Activated naive CD8-positive, alpha-beta T cell (primary cell): ENCODE measurements at regions not wholly inside any gene's neighbourhood (a gene's known extent, or its start where the extent isn't known, plus 50 kb on each side); places are given as distances from the start of the nearest gene placed in this dataset.

Experiments used
- H3K27ac Mint-ChIP-seq: one replicate; pipeline ENCODE4 v1.8.0; 2021; ENCODE audit warnings: mixed read lengths
- H3K27me3 Mint-ChIP-seq: one replicate; pipeline ENCODE4 v1.8.0; 2021; ENCODE audit warnings: mixed read lengths
- H3K36me3 Mint-ChIP-seq: one replicate; pipeline ENCODE4 v1.8.0; 2021; ENCODE audit warnings: mixed read lengths
- H3K4me1 Mint-ChIP-seq: one replicate; pipeline ENCODE4 v1.8.0; 2021; ENCODE audit warnings: low read depth, mixed read lengths
- H3K4me3 Mint-ChIP-seq: one replicate; pipeline ENCODE4 v1.8.0; 2021; ENCODE audit warnings: mild to moderate bottlenecking, mixed read lengths
- H3K9me3 Mint-ChIP-seq: one replicate; pipeline ENCODE4 v1.8.0; 2021; ENCODE audit warnings: low read depth, mixed read lengths

GRCh38 chr16:63496282-63496681, 1460.0 kb upstream of the CDH8 start:
- no peaks in the 10 kb centered on the region for H3K27me3 Mint-ChIP-seq
- H3K27ac Mint-ChIP-seq: no peak overlapping the region
- H3K4me3 Mint-ChIP-seq: no peak overlapping the region
- no peaks in the 10 kb centered on the region for H3K4me1 Mint-ChIP-seq
- H3K9me3 Mint-ChIP-seq: peaks cover 13% of the 10 kb centered on the region
- H3K36me3 Mint-ChIP-seq: no peaks in the 10 kb centered on the region

DNA sequence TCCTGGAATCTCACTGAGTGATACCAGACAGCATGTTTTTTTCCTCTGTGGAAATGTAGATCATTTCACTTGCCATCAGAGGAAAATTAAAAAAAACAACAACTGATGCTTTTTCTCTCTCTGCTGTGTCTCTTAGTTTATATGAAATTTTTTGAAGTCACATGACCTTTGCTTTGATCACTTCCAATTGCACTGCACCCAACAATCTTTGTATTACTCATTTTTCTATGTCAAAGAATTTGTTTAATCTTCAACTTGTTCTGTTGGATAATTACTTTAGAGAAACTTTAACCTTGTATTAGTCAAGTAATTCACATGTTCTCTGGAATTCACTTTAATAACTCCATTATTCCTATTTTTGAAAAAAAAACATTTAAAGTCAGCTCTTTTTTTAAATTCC, 1452.7 kb upstream of the CDH8 start:
- Mint-ChIP-seq H3K27me3 (no peaks in the 10 kb centered on the region), H3K27ac (no peak overlapping the region), H3K9me3 (peaks cover 25% of the 10 kb centered on the region), H3K4me1 (no peaks in the 10 kb centered on the region), H3K36me3 (no peaks in the 10 kb centered on the region), H3K4me3 (no peak overlapping the region)

DNA sequence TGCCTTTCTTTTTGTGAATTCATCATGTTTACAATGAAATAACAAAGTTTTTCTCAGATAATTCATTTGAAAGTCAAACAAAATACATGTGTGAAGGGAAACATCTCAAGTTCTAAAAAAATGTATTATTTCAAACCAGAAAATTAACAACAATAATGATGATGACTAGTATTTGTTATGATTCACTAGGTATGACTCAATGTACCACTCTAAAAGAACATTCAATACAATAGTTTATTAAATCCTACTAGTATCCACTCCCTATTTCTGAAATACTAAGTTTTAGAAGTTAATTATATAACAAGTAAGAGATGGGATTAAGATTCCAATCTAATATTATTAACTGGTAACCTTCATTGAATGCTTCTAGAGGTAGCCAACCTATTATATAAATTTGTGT, 1444.8 kb upstream of the CDH8 start:
- H3K27ac Mint-ChIP-seq: no peak overlapping the region
- H3K4me1 Mint-ChIP-seq: no peaks in the 10 kb centered on the region
- no peaks in the 10 kb centered on the region for H3K27me3 Mint-ChIP-seq
- no peaks in the 10 kb centered on the region for H3K36me3 Mint-ChIP-seq
- no peak overlapping the region for H3K4me3 Mint-ChIP-seq
- H3K9me3 Mint-ChIP-seq: peaks cover 14% of the 10 kb centered on the region

GRCh38 chr16:63473725-63474124, 1437.5 kb upstream of the CDH8 start:
- Mint-ChIP-seq H3K27me3 (no peaks in the 10 kb centered on the region), H3K4me3 (no peak overlapping the region), H3K36me3 (no peaks in the 10 kb centered on the region), H3K4me1 (no peaks in the 10 kb centered on the region), H3K9me3 (peaks cover 27% of the 10 kb centered on the region), H3K27ac (no peak overlapping the region)

DNA sequence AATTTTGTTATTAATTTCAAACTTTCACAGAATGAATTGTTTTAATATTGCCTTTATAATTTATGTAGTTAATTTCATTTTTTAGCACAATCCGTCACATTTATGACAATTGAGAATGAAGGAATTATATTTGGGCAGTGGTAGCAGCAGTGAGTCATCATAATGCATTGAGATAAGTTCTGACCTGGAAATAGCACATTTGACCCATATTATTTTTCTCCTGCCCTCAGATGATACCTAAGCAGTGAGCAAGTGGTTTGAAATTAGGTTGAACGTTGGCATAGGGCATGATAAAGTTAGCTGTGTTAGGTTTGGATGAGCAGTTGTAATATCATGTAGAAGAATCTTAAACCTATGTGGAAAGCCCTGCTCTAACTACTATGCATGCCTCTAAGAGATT, 1431.3 kb upstream of the CDH8 start:
- Mint-ChIP-seq H3K27me3 (no peaks in the 10 kb centered on the region), H3K27ac (no peak overlapping the region)

DNA sequence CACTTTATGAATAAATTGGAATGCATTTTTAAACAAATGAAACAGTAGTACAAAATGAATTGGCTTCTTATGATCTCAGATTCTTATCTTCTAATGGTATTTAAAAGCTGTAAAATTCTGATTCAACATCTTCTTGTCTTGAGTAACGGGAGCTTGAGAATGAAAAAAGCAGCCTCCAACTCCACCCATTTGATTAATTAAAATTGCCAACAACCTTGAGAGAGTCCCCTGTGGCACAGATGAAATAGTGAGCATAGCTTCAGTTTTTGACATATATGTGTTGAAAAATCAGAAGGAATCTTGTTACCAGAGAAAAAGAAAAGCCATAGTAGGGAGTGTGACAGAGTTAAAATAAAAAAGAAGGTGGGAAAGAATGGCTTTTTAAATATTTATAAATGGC, 1426.1 kb upstream of the CDH8 start:
- peaks cover 28% of the 10 kb centered on the region for H3K9me3 Mint-ChIP-seq

More for the DNA sequence above, 1431.3 kb upstream of the CDH8 start:
- Mint-ChIP-seq H3K4me3 (no peak overlapping the region), H3K9me3 (peaks cover 25% of the 10 kb centered on the region), H3K4me1 (no peaks in the 10 kb centered on the region), H3K36me3 (no peaks in the 10 kb centered on the region)

GRCh38 chr16:63461248-63461841, 1425.1 kb upstream of the CDH8 start:
- no peak overlapping the region for H3K4me3 Mint-ChIP-seq
- no peaks in the 10 kb centered on the region for H3K36me3 Mint-ChIP-seq
- H3K9me3 Mint-ChIP-seq: peaks cover 33% of the 10 kb centered on the region
- H3K27ac Mint-ChIP-seq: no peak overlapping the region
- no peaks in the 10 kb centered on the region for H3K4me1 Mint-ChIP-seq
- no peaks in the 10 kb centered on the region for H3K27me3 Mint-ChIP-seq

More for the DNA sequence above, 1426.1 kb upstream of the CDH8 start:
- H3K4me3 Mint-ChIP-seq: no peak overlapping the region
- H3K27ac Mint-ChIP-seq: no peak overlapping the region
- H3K4me1 Mint-ChIP-seq: no peaks in the 10 kb centered on the region
- H3K36me3 Mint-ChIP-seq: no peaks in the 10 kb centered on the region
- no peaks in the 10 kb centered on the region for H3K27me3 Mint-ChIP-seq

DNA sequence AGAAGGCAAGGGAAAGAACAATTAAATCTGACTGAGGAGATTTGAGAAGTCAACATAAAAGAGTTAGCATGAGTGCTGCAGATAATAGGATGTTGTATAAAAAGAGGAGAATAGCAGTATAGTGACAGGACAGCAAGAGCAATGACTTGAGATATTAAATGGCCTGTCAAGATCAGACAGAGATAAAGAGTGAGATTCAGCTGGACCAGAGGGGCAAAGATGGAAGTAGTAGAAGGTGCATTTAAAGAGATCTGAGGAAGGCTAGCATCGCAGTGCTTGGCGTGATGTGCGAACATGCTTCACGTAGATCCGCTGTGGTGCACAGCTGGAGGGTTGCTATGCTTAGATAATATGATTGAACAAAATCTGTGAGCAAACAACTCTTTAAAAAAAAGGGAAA, 1422.6 kb upstream of the CDH8 start:
- no peak overlapping the region for H3K4me3 Mint-ChIP-seq
- no peaks in the 10 kb centered on the region for H3K4me1 Mint-ChIP-seq
- H3K36me3 Mint-ChIP-seq: no peaks in the 10 kb centered on the region
- no peak overlapping the region for H3K27ac Mint-ChIP-seq
- no peaks in the 10 kb centered on the region for H3K27me3 Mint-ChIP-seq
- H3K9me3 Mint-ChIP-seq: peaks cover 31% of the 10 kb centered on the region

GRCh38 chr16:63457869-63458268, 1421.6 kb upstream of the CDH8 start:
- Mint-ChIP-seq H3K9me3 (peaks cover 28% of the 10 kb centered on the region), H3K27ac (no peak overlapping the region), H3K36me3 (no peaks in the 10 kb centered on the region), H3K27me3 (no peaks in the 10 kb centered on the region), H3K4me3 (no peak overlapping the region), H3K4me1 (no peaks in the 10 kb centered on the region)

GRCh38 chr16:63453261-63453660, 1417.0 kb upstream of the CDH8 start:
- no peak overlapping the region for H3K27ac Mint-ChIP-seq
- H3K9me3 Mint-ChIP-seq: peaks cover 20% of the 10 kb centered on the region
- no peak overlapping the region for H3K4me3 Mint-ChIP-seq
- no peaks in the 10 kb centered on the region for H3K4me1 Mint-ChIP-seq
- no peaks in the 10 kb centered on the region for H3K27me3 Mint-ChIP-seq
- H3K36me3 Mint-ChIP-seq: no peaks in the 10 kb centered on the region

DNA sequence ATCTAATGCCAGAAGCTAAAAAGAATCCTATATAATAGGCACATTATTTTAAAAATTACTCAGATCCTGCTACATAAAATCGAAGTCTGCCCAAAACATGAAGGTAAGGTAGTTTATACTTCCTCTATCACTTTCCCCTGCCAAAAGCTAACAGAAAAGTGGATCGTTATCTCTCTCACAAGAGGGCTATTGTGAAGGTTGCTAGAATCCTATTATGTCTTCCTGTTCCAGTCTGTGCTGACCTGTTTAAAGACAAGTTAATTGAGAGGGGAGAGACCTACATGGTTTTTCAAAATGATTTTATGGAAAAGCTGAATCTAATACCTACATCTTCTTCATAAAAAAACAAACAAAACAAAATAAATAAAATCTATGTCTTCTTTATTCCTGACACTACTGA, 1410.9 kb upstream of the CDH8 start:
- peaks cover 20% of the 10 kb centered on the region for H3K9me3 Mint-ChIP-seq
- no peak overlapping the region for H3K27ac Mint-ChIP-seq
- H3K4me3 Mint-ChIP-seq: no peak overlapping the region
- no peaks in the 10 kb centered on the region for H3K27me3 Mint-ChIP-seq
- H3K4me1 Mint-ChIP-seq: no peaks in the 10 kb centered on the region
- H3K36me3 Mint-ChIP-seq: no peaks in the 10 kb centered on the region

DNA sequence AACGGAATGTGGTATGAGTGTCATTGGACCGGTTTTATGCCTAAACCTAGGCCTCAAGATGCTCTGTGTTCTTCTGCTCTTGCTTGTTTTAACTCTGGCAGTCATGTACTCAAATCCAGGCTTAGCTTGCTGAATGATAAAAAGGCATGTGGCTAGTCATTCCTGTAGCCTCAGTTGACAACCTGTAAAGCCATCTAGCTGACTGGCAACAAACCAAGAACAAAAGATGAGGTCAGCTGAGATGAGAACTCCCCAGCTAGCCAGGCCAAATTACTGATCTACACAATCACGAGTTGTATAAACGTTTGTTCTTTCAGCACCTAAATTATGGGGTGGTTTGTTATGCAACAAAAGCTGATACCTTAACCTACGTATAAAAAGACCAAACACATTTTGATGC, 1406.0 kb upstream of the CDH8 start:
- no peak overlapping the region for H3K4me3 Mint-ChIP-seq
- H3K36me3 Mint-ChIP-seq: no peaks in the 10 kb centered on the region
- H3K27ac Mint-ChIP-seq: no peak overlapping the region
- H3K4me1 Mint-ChIP-seq: no peaks in the 10 kb centered on the region
- peaks cover 22% of the 10 kb centered on the region for H3K9me3 Mint-ChIP-seq
- H3K27me3 Mint-ChIP-seq: no peaks in the 10 kb centered on the region

GRCh38 chr16:63426275-63426870, 1390.1 kb upstream of the CDH8 start:
- Mint-ChIP-seq H3K27ac (no peak overlapping the region), H3K4me3 (no peak overlapping the region), H3K4me1 (no peaks in the 10 kb centered on the region), H3K36me3 (no peaks in the 10 kb centered on the region), H3K9me3 (peaks cover 8% of the 10 kb centered on the region), H3K27me3 (no peaks in the 10 kb centered on the region)

- peaks cover 8% of the 10 kb centered on the region for H3K9me3 Mint-ChIP-seq
- no peak overlapping the region for H3K4me3 Mint-ChIP-seq
- no peaks in the 10 kb centered on the region for H3K36me3 Mint-ChIP-seq
- no peaks in the 10 kb centered on the region for H3K27me3 Mint-ChIP-seq
- no peaks in the 10 kb centered on the region for H3K4me1 Mint-ChIP-seq
- no peak overlapping the region for H3K27ac Mint-ChIP-seq
These were observed 1386.5 kb upstream of the CDH8 start for GRCh38 chr16:63422715-63423114.

- Mint-ChIP-seq H3K27ac (no peak overlapping the region), H3K36me3 (no peaks in the 10 kb centered on the region), H3K27me3 (no peaks in the 10 kb centered on the region), H3K9me3 (peaks cover 4% of the 10 kb centered on the region), H3K4me1 (no peaks in the 10 kb centered on the region), H3K4me3 (no peak overlapping the region)
These were observed 1380.5 kb upstream of the CDH8 start for GRCh38 chr16:63416712-63417111.

GRCh38 chr16:63415014-63415413, 1378.8 kb upstream of the CDH8 start:
- no peak overlapping the region for H3K27ac Mint-ChIP-seq
- no peak overlapping the region for H3K4me3 Mint-ChIP-seq
- H3K27me3 Mint-ChIP-seq: no peaks in the 10 kb centered on the region
- H3K36me3 Mint-ChIP-seq: no peaks in the 10 kb centered on the region
- no peaks in the 10 kb centered on the region for H3K4me1 Mint-ChIP-seq
- H3K9me3 Mint-ChIP-seq: peaks cover 4% of the 10 kb centered on the region
